Adipocyte (in vitro differentiated cells): ENCODE measurements at regions not wholly inside any gene's neighbourhood (a gene's known extent, or its start where the extent isn't known, plus 50 kb on each side); places are given as distances from the start of the nearest gene placed in this dataset.
"Not testable (repeated sequence)": the region's sequence is repeated elsewhere in the genome, so short reads cannot be mapped to it uniquely, and the experiment has no call there.

Experiments
- DNase-seq: peaks from one replicate; pipeline ENCODE4 v3.0.0-alpha.2; 2015; ENCODE audit warnings: low read depth
- H3K27me3 ChIP-seq: replicated peaks from 2 replicates; pipeline ENCODE4 v1.7.0; 2013; ENCODE audit warnings: mild to moderate bottlenecking, low read length, moderate library complexity; ENCODE audit not compliant: control insufficient read depth, insufficient read depth
- H3K36me3 ChIP-seq: 2 replicates; pipeline ENCODE4 v1.7.0; 2013; ENCODE audit warnings: low read length, mild to moderate bottlenecking, moderate library complexity; ENCODE audit not compliant: control insufficient read depth, insufficient read depth, severe bottlenecking
- H3K4me1 ChIP-seq: 2 replicates; pipeline ENCODE4 v1.7.0; 2013; ENCODE audit warnings: mild to moderate bottlenecking, low read length, moderate library complexity; ENCODE audit not compliant: control insufficient read depth, insufficient read depth
- H3K4me3 ChIP-seq: 2 replicates; pipeline ENCODE4 v1.7.0; 2013; ENCODE audit warnings: mild to moderate bottlenecking, low read length, moderate library complexity
- H3K9ac ChIP-seq: 2 replicates; pipeline ENCODE4 v1.7.0; 2013; ENCODE audit warnings: mild to moderate bottlenecking, low read length, moderate library complexity
- H3K9me3 ChIP-seq: 2 replicates; pipeline ENCODE4 v1.7.0; 2013; ENCODE audit warnings: mild to moderate bottlenecking, low read length, moderate library complexity; ENCODE audit not compliant: control insufficient read depth

- peaks cover 50% of the 10 kb centered on the region for H3K4me1 ChIP-seq
- no peaks in the 10 kb centered on the region for H3K9me3 ChIP-seq
- no peaks in the 10 kb centered on the region for H3K36me3 ChIP-seq
- no peaks in the 10 kb centered on the region for H3K27me3 ChIP-seq
- no peak overlapping the region for H3K4me3 ChIP-seq
- no peak overlapping the region for H3K9ac ChIP-seq
- DNase-seq, result no peak
Observed at GRCh38 chr3:150344079-150344759, 63.9 kb upstream of the TSC22D2 start.

- Histone ChIP-seq H3K9ac (no peak overlapping the region), H3K4me3 (no peak overlapping the region), H3K27me3 (no peaks in the 10 kb centered on the region), H3K36me3 (no peaks in the 10 kb centered on the region), H3K4me1 (peaks cover 41% of the 10 kb centered on the region), H3K9me3 (peaks cover 6% of the 10 kb centered on the region)
- no peak for DNase-seq
Observed at GRCh38 chr3:150342896-150343467, 65.1 kb upstream of the TSC22D2 start.

GRCh38 chr3:150341891-150342290 lies 66.2 kb upstream of the TSC22D2 start:
- no peak overlapping the region for H3K4me3 ChIP-seq

GRCh38 chr3:150336363-150336762 lies 71.7 kb upstream of the TSC22D2 start:
- H3K9me3 ChIP-seq, DNase-seq, H3K9ac ChIP-seq, H3K36me3 ChIP-seq, H3K27me3 ChIP-seq, H3K4me3 ChIP-seq: not testable (repeated sequence)
- peaks cover 16% of the 10 kb centered on the region for H3K4me1 ChIP-seq

More at GRCh38 chr3:150341891-150342290, 66.2 kb upstream of the TSC22D2 start:
- Histone ChIP-seq H3K9ac (no peak overlapping the region), H3K27me3 (no peaks in the 10 kb centered on the region), H3K36me3 (no peaks in the 10 kb centered on the region), H3K9me3 (peaks cover 9% of the 10 kb centered on the region), H3K4me1 (peaks cover 30% of the 10 kb centered on the region)
- DNase-seq, result no peak

GRCh38 chr3:150335631-150336030 lies 72.5 kb upstream of the TSC22D2 start:
- no peak overlapping the region for H3K9ac ChIP-seq
- no peaks in the 10 kb centered on the region for H3K27me3 ChIP-seq
- no peaks in the 10 kb centered on the region for H3K36me3 ChIP-seq
- peaks cover 16% of the 10 kb centered on the region for H3K4me1 ChIP-seq
- H3K4me3 ChIP-seq, result no peak overlapping the region
- peak; percentile 32 for DNase-seq
- H3K9me3 ChIP-seq, result peaks cover 9% of the 10 kb centered on the region

GRCh38 chr3:150334974-150335373 lies 73.1 kb upstream of the TSC22D2 start:
- Histone ChIP-seq H3K9ac (no peak overlapping the region), H3K36me3 (no peaks in the 10 kb centered on the region), H3K4me1 (peaks cover 16% of the 10 kb centered on the region), H3K9me3 (peaks cover 9% of the 10 kb centered on the region), H3K27me3 (no peaks in the 10 kb centered on the region), H3K4me3 (no peak overlapping the region)
- no peak for DNase-seq

GRCh38 chr3:150333477-150333876 lies 74.6 kb upstream of the TSC22D2 start:
- Histone ChIP-seq H3K4me3 (no peak overlapping the region), H3K9ac (no peak overlapping the region), H3K27me3 (no peaks in the 10 kb centered on the region), H3K9me3 (peaks cover 8% of the 10 kb centered on the region), H3K36me3 (no peaks in the 10 kb centered on the region), H3K4me1 (peaks cover 16% of the 10 kb centered on the region)
- DNase-seq, result no peak

- no peak for DNase-seq
- no peaks in the 10 kb centered on the region for H3K27me3 ChIP-seq
- no peaks in the 10 kb centered on the region for H3K36me3 ChIP-seq
- no peak overlapping the region for H3K4me3 ChIP-seq
- no peak overlapping the region for H3K9ac ChIP-seq
- peaks cover 18% of the 10 kb centered on the region for H3K4me1 ChIP-seq
- H3K9me3 ChIP-seq, result no peaks in the 10 kb centered on the region
Observed at GRCh38 chr3:150331978-150332568, 76.0 kb upstream of the TSC22D2 start.

GRCh38 chr3:150330872-150331271 lies 77.2 kb upstream of the TSC22D2 start:
- DNase-seq, result no peak
- H3K4me1 ChIP-seq, result peaks cover 26% of the 10 kb centered on the region
- H3K9me3 ChIP-seq, result no peaks in the 10 kb centered on the region
- H3K4me3 ChIP-seq, result no peak overlapping the region
- H3K36me3 ChIP-seq, result no peaks in the 10 kb centered on the region
- no peak overlapping the region for H3K9ac ChIP-seq
- no peaks in the 10 kb centered on the region for H3K27me3 ChIP-seq

- Histone ChIP-seq H3K4me3 (no peak overlapping the region), H3K9me3 (no peaks in the 10 kb centered on the region)
- DNase-seq, result no peak
Observed at GRCh38 chr3:150330174-150330573, 77.9 kb upstream of the TSC22D2 start.

GRCh38 chr3:150329408-150329807 lies 78.7 kb upstream of the TSC22D2 start:
- H3K9ac ChIP-seq, result no peak overlapping the region
- H3K27me3 ChIP-seq, result no peaks in the 10 kb centered on the region
- no peaks in the 10 kb centered on the region for H3K36me3 ChIP-seq
- no peaks in the 10 kb centered on the region for H3K9me3 ChIP-seq
- DNase-seq, result no peak
- peaks cover 19% of the 10 kb centered on the region for H3K4me1 ChIP-seq
- H3K4me3 ChIP-seq, result no peak overlapping the region

More at GRCh38 chr3:150330174-150330573, 77.9 kb upstream of the TSC22D2 start:
- Histone ChIP-seq H3K27me3 (no peaks in the 10 kb centered on the region), H3K36me3 (no peaks in the 10 kb centered on the region), H3K4me1 (peaks cover 19% of the 10 kb centered on the region), H3K9ac (no peak overlapping the region)
